RWPE2 (cell line): ENCODE measurements at regions not wholly inside any gene's neighbourhood (a gene's known extent, or its start where the extent isn't known, plus 50 kb on each side); places are given as distances from the start of the nearest gene placed in this dataset.

ENCODE experiments used
- ATAC-seq: fragments of 200-7000 bp; cut with Tn5 transposase; 3 replicates; pipeline ENCODE4 v1.9.1; 2021; ENCODE audit warnings: low read depth
- DNase-seq: peaks from one replicate; pipeline ENCODE4 v3.0.0-alpha.2; 2020; ENCODE audit warnings: low spot score
- H3K27ac ChIP-seq: fragments of 450-650 bp; 2 replicates; pipeline ENCODE4 v1.5.1; 2017; ENCODE audit warnings: mild to moderate bottlenecking; ENCODE audit not compliant: poor library complexity, severe bottlenecking
- H3K27me3 ChIP-seq: fragments of 250-450 bp; sonication (Bioruptor Pico); 2 replicates; pipeline ENCODE4 v1.5.1; 2021; ENCODE audit warnings: mild to moderate bottlenecking, moderate library complexity; ENCODE audit not compliant: insufficient read depth, poor library complexity, severe bottlenecking
- H3K36me3 ChIP-seq: fragments of 250-450 bp; sonication (Bioruptor Pico); 2 replicates; pipeline ENCODE4 v1.5.1; 2020; ENCODE audit warnings: low read depth, mild to moderate bottlenecking, moderate library complexity
- H3K4me1 ChIP-seq: fragments of 250-450 bp; sonication (Bioruptor Pico); 2 replicates; pipeline ENCODE4 v1.5.1; 2021; ENCODE audit warnings: mild to moderate bottlenecking, moderate library complexity; ENCODE audit not compliant: insufficient read depth, poor library complexity, severe bottlenecking
- H3K4me3 ChIP-seq: fragments of 250-450 bp; sonication (Bioruptor Pico); 2 replicates; pipeline ENCODE4 v1.5.1; 2021; ENCODE audit warnings: mild to moderate bottlenecking, moderate library complexity; ENCODE audit not compliant: severe bottlenecking
- H3K9me3 ChIP-seq: fragments of 250-450 bp; sonication (Bioruptor Pico); 2 replicates; pipeline ENCODE4 v1.5.1; 2021; ENCODE audit warnings: mild to moderate bottlenecking, moderate library complexity; ENCODE audit not compliant: severe bottlenecking
- CTCF ChIP-seq: fragments of 450-650 bp; IDR thresholded peaks from one replicate; pipeline ENCODE4 v1.5.1; 2017; ENCODE audit warnings: mild to moderate bottlenecking, moderate library complexity; ENCODE audit not compliant: poor library complexity, severe bottlenecking

GRCh38 chr9:118000581-118000980, 296.4 kb downstream of the TLR4 start:
- no peaks in the 10 kb centered on the region for H3K27me3 ChIP-seq
- no peaks in the 10 kb centered on the region for H3K9me3 ChIP-seq
- DNase-seq: no peak
- H3K4me3 ChIP-seq: no peak overlapping the region
- H3K4me1 ChIP-seq: no peaks in the 10 kb centered on the region
- no peak overlapping the region for H3K27ac ChIP-seq
- no peak for TF ChIP-seq CTCF
- no peaks in the 10 kb centered on the region for H3K36me3 ChIP-seq
- ATAC-seq: no peak

GRCh38 chr9:118003240-118003639, 299.0 kb downstream of the TLR4 start:
- Histone ChIP-seq H3K27ac (no peak overlapping the region), H3K9me3 (no peaks in the 10 kb centered on the region), H3K4me1 (no peaks in the 10 kb centered on the region), H3K4me3 (no peak overlapping the region), H3K27me3 (no peaks in the 10 kb centered on the region), H3K36me3 (no peaks in the 10 kb centered on the region)
- no peak for TF ChIP-seq CTCF
- ATAC-seq (no peak), DNase-seq (no peak)

- Histone ChIP-seq H3K36me3 (no peaks in the 10 kb centered on the region), H3K27me3 (no peaks in the 10 kb centered on the region), H3K9me3 (no peaks in the 10 kb centered on the region), H3K4me1 (no peaks in the 10 kb centered on the region), H3K4me3 (no peak overlapping the region), H3K27ac (no peak overlapping the region)
- DNase-seq (no peak), ATAC-seq (no peak)
- no peak for TF ChIP-seq CTCF
These were observed 304.0 kb downstream of the TLR4 start for GRCh38 chr9:118008246-118008645.

- Histone ChIP-seq H3K9me3 (no peaks in the 10 kb centered on the region), H3K27me3 (no peaks in the 10 kb centered on the region), H3K36me3 (no peaks in the 10 kb centered on the region), H3K4me1 (no peaks in the 10 kb centered on the region), H3K4me3 (no peak overlapping the region), H3K27ac (no peak overlapping the region)
- TF ChIP-seq CTCF: no peak
- ATAC-seq: peak; percentile 35; the same call in 1 of the 3 replicates
- DNase-seq: no peak
These were observed 305.4 kb downstream of the TLR4 start for GRCh38 chr9:118009614-118010013.

GRCh38 chr9:118017607-118018122, 313.5 kb downstream of the TLR4 start:
- TF ChIP-seq CTCF: no peak
- H3K4me1 ChIP-seq: no peaks in the 10 kb centered on the region
- H3K9me3 ChIP-seq: no peaks in the 10 kb centered on the region
- H3K27me3 ChIP-seq: no peaks in the 10 kb centered on the region
- no peak for ATAC-seq
- no peak for DNase-seq
- H3K27ac ChIP-seq: no peak overlapping the region
- no peak overlapping the region for H3K4me3 ChIP-seq
- H3K36me3 ChIP-seq: no peaks in the 10 kb centered on the region
